OCI-LY7 (cell line): ENCODE measurements at regions not wholly inside any gene's neighbourhood (a gene's known extent, or its start where the extent isn't known, plus 50 kb on each side); places are given as distances from the start of the nearest gene placed in this dataset.

Source experiments
- CTCF ChIP-seq: fragments of 200-600 bp; sonication (generic); conservative IDR thresholded peaks from 2 replicates; pipeline ENCODE4 v1.5.1; 2014; ENCODE audit warnings: mild to moderate bottlenecking, antibody characterized with exemption, low read length, moderate library complexity, mixed read lengths
- EZH2phosphoT487 ChIP-seq: fragments of 200-600 bp; sonication (generic); IDR thresholded peaks from 2 replicates; pipeline ENCODE4 v1.6.1; 2018; ENCODE audit warnings: low read depth, borderline replicate concordance, mild to moderate bottlenecking, mixed run types, antibody characterized with exemption, low read length, moderate library complexity, mixed read lengths

GRCh38 chr15:66649235-66649984 lies 52.6 kb upstream of the SMAD6 start:
- TF ChIP-seq CTCF = no peak
- TF ChIP-seq EZH2phosphoT487 = no peak
